Mucosa of rectum (tissue), 2 donors: ENCODE measurements at regions not wholly inside any gene's neighbourhood (a gene's known extent, or its start where the extent isn't known, plus 50 kb on each side); places are given as distances from the start of the nearest gene placed in this dataset.
"Not testable (repeated sequence)": the region's sequence is repeated elsewhere in the genome, so short reads cannot be mapped to it uniquely, and the experiment has no call there.

Experiments
- H3K27ac ChIP-seq, 2 donors: one replicate each; pipeline ENCODE4 v1.7.0; 2013; ENCODE audit warnings: inconsistent platforms in 2 of 2, low read depth in 2 of 2, low read length in 2 of 2
- H3K27me3 ChIP-seq, 2 donors: one replicate each; pipeline ENCODE4 v1.7.0; 2013; ENCODE audit warnings: low read length in 2 of 2; ENCODE audit not compliant: control insufficient read depth in 2 of 2, insufficient read depth in 2 of 2
- H3K36me3 ChIP-seq, 2 donors: one replicate each; pipeline ENCODE4 v1.7.0; 2013; ENCODE audit warnings: low read length in 2 of 2; ENCODE audit not compliant: control insufficient read depth in 2 of 2, insufficient read depth in 2 of 2
- H3K4me1 ChIP-seq, 2 donors: one replicate each; pipeline ENCODE4 v1.7.0; 2013; ENCODE audit warnings: low read length in 2 of 2, mild to moderate bottlenecking in 1 of 2; ENCODE audit not compliant: control insufficient read depth in 2 of 2, insufficient read depth in 2 of 2
- H3K4me3 ChIP-seq, 2 donors: one replicate each; pipeline ENCODE4 v1.7.0; 2013; ENCODE audit warnings: low read length in 2 of 2
- H3K9ac ChIP-seq, 2 donors: one replicate each; pipeline ENCODE4 v1.7.0; 2013; ENCODE audit warnings: low read length in 2 of 2, low read depth in 1 of 2, mild to moderate bottlenecking in 1 of 2
- H3K9me3 ChIP-seq, 2 donors: one replicate each; pipeline ENCODE4 v1.7.0; 2013; ENCODE audit warnings: low read length in 2 of 2; ENCODE audit not compliant: control insufficient read depth in 2 of 2
- donor health status: healthy.
- donor health status: Normal muscosa, but diverticular disease.

- Histone ChIP-seq H3K27ac (no peak overlapping the region), H3K4me3 (no peak overlapping the region), H3K36me3 (no peaks in the 10 kb centered on the region), H3K9me3 (no peaks in the 10 kb centered on the region), H3K9ac (no peak overlapping the region), H3K27me3 (no peaks in the 10 kb centered on the region), H3K4me1 (no peaks in the 10 kb centered on the region)
Measured at GRCh38 chr6:48957781-48958180, 505.3 kb downstream of the MMUT start.

DNA sequence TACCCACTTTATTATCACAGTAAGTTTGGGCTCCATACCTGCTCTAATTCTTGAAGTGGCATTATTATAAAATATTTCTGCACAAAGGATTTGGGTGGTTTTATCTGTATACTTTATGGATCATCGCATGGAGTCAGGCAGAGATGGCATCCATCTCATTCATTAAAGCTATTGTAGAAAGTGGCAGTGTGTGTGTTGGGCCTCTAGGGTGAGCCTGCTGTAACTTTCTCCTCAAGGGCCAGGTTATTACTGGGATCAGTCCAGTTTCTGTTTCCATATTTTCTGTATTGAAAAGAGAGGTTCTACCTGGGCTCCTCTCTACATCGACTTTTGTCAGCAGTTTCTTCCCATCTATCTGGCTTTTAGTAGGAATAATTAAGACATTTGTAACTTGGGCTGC lies 511.1 kb downstream of the MMUT start:
- H3K27me3 ChIP-seq: no peaks in the 10 kb centered on the region
- H3K36me3 ChIP-seq: no peaks in the 10 kb centered on the region
- H3K9ac ChIP-seq: no peak overlapping the region
- H3K27ac ChIP-seq: no peak overlapping the region
- no peak overlapping the region for H3K4me3 ChIP-seq
- no peaks in the 10 kb centered on the region for H3K9me3 ChIP-seq
- no peaks in the 10 kb centered on the region for H3K4me1 ChIP-seq

- not testable (repeated sequence) for H3K36me3 ChIP-seq, H3K27ac ChIP-seq, H3K27me3 ChIP-seq, H3K9me3 ChIP-seq, H3K4me3 ChIP-seq, H3K4me1 ChIP-seq, H3K9ac ChIP-seq
Measured at GRCh38 chr6:48944276-48944675, 518.8 kb downstream of the MMUT start.

DNA sequence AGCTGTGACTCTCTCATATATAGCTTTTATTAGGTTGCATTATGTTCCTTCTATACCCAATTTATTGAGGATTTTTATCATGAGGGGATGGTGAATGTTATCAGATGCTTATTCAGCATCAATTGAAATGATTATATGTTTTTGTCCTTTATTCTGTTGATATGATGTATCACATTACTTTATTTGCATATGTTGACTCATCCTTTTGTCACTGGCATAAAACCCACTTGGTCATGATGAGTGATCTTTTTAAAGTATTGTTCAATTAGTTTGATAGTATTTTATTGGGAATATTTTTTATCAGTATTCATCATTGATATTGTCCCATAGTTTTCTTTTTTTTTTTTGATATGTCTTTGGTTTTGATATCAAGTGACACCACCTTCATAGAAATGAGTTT lies 529.9 kb downstream of the MMUT start:
- H3K9ac ChIP-seq: no peak overlapping the region
- H3K36me3 ChIP-seq: no peaks in the 10 kb centered on the region
- H3K4me3 ChIP-seq: no peak overlapping the region
- H3K27ac ChIP-seq: no peak overlapping the region
- H3K4me1 ChIP-seq: no peaks in the 10 kb centered on the region
- H3K9me3 ChIP-seq: peaks cover 0 to 3% of the 10 kb centered on the region in 2 donors
- no peaks in the 10 kb centered on the region for H3K27me3 ChIP-seq

DNA sequence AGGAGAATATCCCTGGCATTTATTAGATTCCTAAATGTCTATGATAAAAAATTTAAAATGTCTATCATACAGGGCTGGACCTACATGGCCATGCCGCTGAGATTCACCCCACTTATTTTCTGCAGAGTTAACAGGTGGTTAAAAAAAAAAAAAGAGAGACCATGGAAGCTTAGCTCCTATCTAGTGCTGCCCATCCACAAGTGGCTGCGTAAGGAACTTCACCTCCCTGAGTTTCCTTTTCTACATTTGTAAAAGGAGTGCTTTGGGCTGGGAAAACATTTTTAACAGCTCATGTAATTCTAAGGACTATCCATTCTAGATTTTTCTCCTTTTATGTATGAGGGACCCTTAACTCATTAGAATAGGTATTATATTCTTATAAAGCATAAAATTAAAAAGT lies 534.1 kb downstream of the MMUT start:
- Histone ChIP-seq H3K27ac (no peak overlapping the region), H3K4me1 (no peaks in the 10 kb centered on the region), H3K36me3 (no peaks in the 10 kb centered on the region), H3K9ac (no peak overlapping the region), H3K4me3 (no peak overlapping the region), H3K27me3 (no peaks in the 10 kb centered on the region), H3K9me3 (no peaks in the 10 kb centered on the region)

- no peaks in the 10 kb centered on the region for H3K9me3 ChIP-seq
- H3K4me3 ChIP-seq: no peak overlapping the region
- no peaks in the 10 kb centered on the region for H3K36me3 ChIP-seq
- H3K27me3 ChIP-seq: no peaks in the 10 kb centered on the region
- H3K27ac ChIP-seq: no peak overlapping the region
- H3K4me1 ChIP-seq: no peaks in the 10 kb centered on the region
- no peak overlapping the region for H3K9ac ChIP-seq
Measured at GRCh38 chr6:48922837-48923236, 540.2 kb downstream of the MMUT start.

- Histone ChIP-seq H3K9me3 (no peaks in the 10 kb centered on the region), H3K27me3 (no peaks in the 10 kb centered on the region), H3K4me3 (no peak overlapping the region), H3K9ac (no peak overlapping the region), H3K27ac (no peak overlapping the region), H3K36me3 (no peaks in the 10 kb centered on the region), H3K4me1 (no peaks in the 10 kb centered on the region)
Measured at GRCh38 chr6:48919555-48919954, 543.5 kb downstream of the MMUT start.

GRCh38 chr6:48917233-48917632 lies 545.8 kb downstream of the MMUT start:
- Histone ChIP-seq H3K4me3 (no peak overlapping the region), H3K27me3 (no peaks in the 10 kb centered on the region), H3K9me3 (no peaks in the 10 kb centered on the region), H3K9ac (no peak overlapping the region), H3K36me3 (no peaks in the 10 kb centered on the region), H3K4me1 (no peaks in the 10 kb centered on the region), H3K27ac (no peak overlapping the region)

- no peaks in the 10 kb centered on the region for H3K36me3 ChIP-seq
- H3K9ac ChIP-seq: no peak overlapping the region
Measured at GRCh38 chr6:48916607-48917006, 546.4 kb downstream of the MMUT start.

DNA sequence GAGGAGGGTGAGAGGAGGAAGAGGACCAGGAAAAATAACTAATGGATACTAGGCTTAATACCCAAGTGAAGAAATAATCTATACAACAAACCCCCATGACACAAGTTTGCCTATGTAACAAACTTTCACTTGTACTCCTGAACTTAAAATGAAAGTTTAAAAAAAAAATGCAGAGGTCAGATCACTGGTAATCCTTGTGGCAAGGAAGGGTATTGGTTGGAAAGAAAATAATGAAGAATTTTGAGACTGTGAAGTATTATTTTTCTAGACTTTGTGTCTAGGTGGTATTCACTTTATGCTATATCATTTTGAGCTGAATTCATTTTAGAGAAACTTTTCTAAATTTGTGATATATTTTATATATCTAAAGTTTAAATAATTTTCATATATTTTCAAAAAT lies 547.5 kb downstream of the MMUT start:
- H3K27me3 ChIP-seq: no peaks in the 10 kb centered on the region
- H3K9me3 ChIP-seq: no peaks in the 10 kb centered on the region
- no peaks in the 10 kb centered on the region for H3K36me3 ChIP-seq
- no peak overlapping the region for H3K27ac ChIP-seq
- no peak overlapping the region for H3K4me3 ChIP-seq
- no peaks in the 10 kb centered on the region for H3K4me1 ChIP-seq
- no peak overlapping the region for H3K9ac ChIP-seq

More at GRCh38 chr6:48916607-48917006, 546.4 kb downstream of the MMUT start:
- H3K27ac ChIP-seq: no peak overlapping the region
- no peaks in the 10 kb centered on the region for H3K9me3 ChIP-seq
- H3K4me1 ChIP-seq: no peaks in the 10 kb centered on the region
- H3K4me3 ChIP-seq: no peak overlapping the region
- H3K27me3 ChIP-seq: no peaks in the 10 kb centered on the region

GRCh38 chr6:48912503-48912902 lies 550.5 kb downstream of the MMUT start:
- Histone ChIP-seq H3K4me3 (no peak overlapping the region), H3K4me1 (no peaks in the 10 kb centered on the region), H3K9ac (no peak overlapping the region), H3K27me3 (no peaks in the 10 kb centered on the region), H3K27ac (no peak overlapping the region), H3K36me3 (no peaks in the 10 kb centered on the region), H3K9me3 (no peaks in the 10 kb centered on the region)
